ENCODE measurements at regions not wholly inside any gene's neighbourhood (a gene's known extent, or its start where the extent isn't known, plus 50 kb on each side); places are given as distances from the start of the nearest gene placed in this dataset.

DNA sequence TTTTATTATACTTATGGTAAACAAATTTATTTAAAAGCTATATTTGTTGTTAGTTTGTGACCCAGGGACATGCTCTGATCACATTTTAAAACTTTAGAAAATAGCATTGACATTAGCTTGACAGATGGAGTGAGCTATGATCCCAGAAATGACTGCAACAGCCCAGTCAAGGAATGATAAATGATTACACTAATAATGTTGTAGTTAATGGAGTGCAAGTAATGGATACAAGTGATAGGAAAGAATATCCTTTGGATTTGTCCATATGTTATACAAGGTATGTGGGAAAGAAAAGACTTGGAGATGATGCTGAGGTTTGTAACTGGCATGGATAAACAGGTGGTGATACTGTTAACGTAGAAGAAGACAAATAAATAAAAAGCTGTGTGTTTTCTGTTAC, 1908.7 kb downstream of the MRPL39 start:
- TF ChIP-seq, protein P1, sequence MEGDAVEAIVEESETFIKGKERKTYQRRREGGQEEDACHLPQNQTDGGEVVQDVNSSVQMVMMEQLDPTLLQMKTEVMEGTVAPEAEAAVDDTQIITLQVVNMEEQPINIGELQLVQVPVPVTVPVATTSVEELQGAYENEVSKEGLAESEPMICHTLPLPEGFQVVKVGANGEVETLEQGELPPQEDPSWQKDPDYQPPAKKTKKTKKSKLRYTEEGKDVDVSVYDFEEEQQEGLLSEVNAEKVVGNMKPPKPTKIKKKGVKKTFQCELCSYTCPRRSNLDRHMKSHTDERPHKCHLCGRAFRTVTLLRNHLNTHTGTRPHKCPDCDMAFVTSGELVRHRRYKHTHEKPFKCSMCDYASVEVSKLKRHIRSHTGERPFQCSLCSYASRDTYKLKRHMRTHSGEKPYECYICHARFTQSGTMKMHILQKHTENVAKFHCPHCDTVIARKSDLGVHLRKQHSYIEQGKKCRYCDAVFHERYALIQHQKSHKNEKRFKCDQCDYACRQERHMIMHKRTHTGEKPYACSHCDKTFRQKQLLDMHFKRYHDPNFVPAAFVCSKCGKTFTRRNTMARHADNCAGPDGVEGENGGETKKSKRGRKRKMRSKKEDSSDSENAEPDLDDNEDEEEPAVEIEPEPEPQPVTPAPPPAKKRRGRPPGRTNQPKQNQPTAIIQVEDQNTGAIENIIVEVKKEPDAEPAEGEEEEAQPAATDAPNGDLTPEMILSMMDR (conservative IDR thresholded peaks at IDR 0.05; ENCODE audit: low read depth in 2 of 2) = no peak
- TF ChIP-seq JUNB (IDR thresholded peaks at IDR 0.05; ENCODE audit: unreplicated experiment) (no peak), EZH2phosphoT487 (IDR thresholded peaks at IDR 0.05; ENCODE audit: unreplicated experiment) (no peak), POLR2AphosphoS5 (IDR thresholded peaks at IDR 0.05; ENCODE audit: low read depth) (no peak)

Measured in GM23338 (cell line).